ENCODE measurements at regions not wholly inside any gene's neighbourhood (a gene's known extent, or its start where the extent isn't known, plus 50 kb on each side); places are given as distances from the start of the nearest gene placed in this dataset.

- DNase-seq (ENCODE audit: low spot score): no peak
Observed at GRCh38 chr14:94717808-94718207, 52.1 kb downstream of the GSC start.

- DNase-seq (ENCODE audit: low spot score): no peak
Observed at GRCh38 chr14:94716976-94717375, 52.9 kb downstream of the GSC start.

- no peak for DNase-seq (ENCODE audit: low spot score)
Observed at GRCh38 chr14:94713115-94713514, 56.8 kb downstream of the GSC start.

GRCh38 chr14:94710731-94711130 is 59.2 kb downstream of the GSC start:
- no peak for DNase-seq (ENCODE audit: low spot score)

- peak; percentile 23 for DNase-seq (ENCODE audit: low spot score)
Observed at GRCh38 chr14:94707494-94707893, 62.4 kb downstream of the GSC start.

- DNase-seq (ENCODE audit: low spot score): no peak
Observed at GRCh38 chr14:94706133-94706532, 63.8 kb downstream of the GSC start.

GRCh38 chr14:94702629-94703028 is 67.3 kb downstream of the GSC start:
- no peak for DNase-seq (ENCODE audit: low spot score)

- DNase-seq (ENCODE audit: low spot score): no peak
Observed at GRCh38 chr14:94701861-94702370, 68.0 kb downstream of the GSC start.

- DNase-seq (ENCODE audit: low spot score): no peak
Observed at GRCh38 chr14:94700336-94700735, 69.6 kb downstream of the GSC start.

GRCh38 chr14:94699831-94700230 is 70.1 kb downstream of the GSC start:
- no peak for DNase-seq (ENCODE audit: low spot score)

- no peak for DNase-seq (ENCODE audit: low spot score)
Observed at GRCh38 chr14:94697773-94698556, 71.9 kb downstream of the GSC start.

GRCh38 chr14:94696518-94696917 is 73.4 kb downstream of the GSC start:
- DNase-seq (ENCODE audit: low spot score): no peak

- DNase-seq (ENCODE audit: low spot score): no peak
Observed at GRCh38 chr14:94695231-94695630, 74.7 kb downstream of the GSC start.

- no peak for DNase-seq (ENCODE audit: low spot score)
Observed at GRCh38 chr14:94691660-94692034, 78.3 kb downstream of the GSC start.

GRCh38 chr14:94690896-94691659 is 78.8 kb downstream of the GSC start:
- no peak for DNase-seq (ENCODE audit: low spot score)

- no peak for DNase-seq (ENCODE audit: low spot score)
Observed at GRCh38 chr14:94690486-94690885, 78.3 kb downstream of the SERPINA3 start.

- no peak for DNase-seq (ENCODE audit: low spot score)
Observed at GRCh38 chr14:94689985-94690400, 77.8 kb downstream of the SERPINA3 start.

- peak; percentile 61 for DNase-seq (ENCODE audit: low spot score)
Observed at GRCh38 chr14:94689218-94689984, 77.2 kb downstream of the SERPINA3 start.

- DNase-seq (ENCODE audit: low spot score): no peak
Observed at GRCh38 chr14:94686511-94687160, 74.4 kb downstream of the SERPINA3 start.

GRCh38 chr14:94685681-94686485 is 73.7 kb downstream of the SERPINA3 start:
- no peak for DNase-seq (ENCODE audit: low spot score)

GRCh38 chr14:94685166-94685581 is 73.0 kb downstream of the SERPINA3 start:
- DNase-seq (ENCODE audit: low spot score): peak; percentile 13
